Endothelial cell of umbilical vein (primary cell): ENCODE measurements at regions not wholly inside any gene's neighbourhood (a gene's known extent, or its start where the extent isn't known, plus 50 kb on each side); places are given as distances from the start of the nearest gene placed in this dataset.

Experiments
- BruUV-seq: library from RNA; stranded (reverse); fragments of 400-500 nt; replicated peaks from 2 replicates; lab custom pipeline; 2021; lab: Mats Ljungman, UMichigan
- CTCF ChIA-PET: fragments of 300-600, 350-600 bp; sonication (Branson Sonifier 250); formaldehyde crosslinking; loops from one replicate; lab custom pipeline; 2021; ENCODE audit warnings: antibody characterized with exemption, inconsistent platforms; lab: Charles Lee
- POLR2A ChIA-PET: fragments of 300-600, 350-600 bp; sonication (Branson Sonifier 250); formaldehyde crosslinking; loops from one replicate; lab custom pipeline; 2021; ENCODE audit warnings: antibody characterized with exemption, inconsistent platforms; lab: Charles Lee
- DNase-seq: peaks from one replicate; pipeline ENCODE4 v3.0.0-alpha.2; 2011; ENCODE audit warnings: low read depth, low spot score
- FAIRE-seq: peaks from 2 replicates; lab custom pipeline; 2011; peaks lifted over from hg19 to GRCh38; lab: Jason Lieb, UNC
- H2AFZ ChIP-seq: 2 replicates; pipeline ENCODE4 v1.6.0; 2012; ENCODE audit warnings: low read depth, low read length, control low read depth, inconsistent platforms
- H3K27ac ChIP-seq: 2 replicates; pipeline ENCODE4 v1.5.1; 2011; ENCODE audit warnings: low read depth, mild to moderate bottlenecking, control low read depth, low read length, moderate library complexity; ENCODE audit not compliant: insufficient read depth
- H3K27me3 ChIP-seq, 2 experiments: 2 replicates each; pipeline versions ENCODE4 v1.6.0 to v1.6.1; 2011; ENCODE audit warnings: low read length in 2 of 2, mixed read lengths in 1 of 2; ENCODE audit not compliant: control insufficient read depth in 2 of 2, insufficient read depth in 2 of 2
- H3K36me3 ChIP-seq, 2 experiments: 2 replicates in 1 of 2; 3 replicates in 1 of 2; pipeline ENCODE4 v1.5.1; 2011; ENCODE audit warnings: low read length in 2 of 2, mild to moderate bottlenecking in 1 of 2, moderate library complexity in 1 of 2; ENCODE audit not compliant: control insufficient read depth in 2 of 2, insufficient read depth in 2 of 2; ENCODE audit errors: extremely low read depth in 1 of 2
- H3K4me1 ChIP-seq: 3 replicates; pipeline ENCODE4 v1.5.1; 2011; ENCODE audit warnings: mild to moderate bottlenecking, low read length; ENCODE audit not compliant: control insufficient read depth, insufficient read depth; ENCODE audit errors: extremely low read depth
- H3K4me2 ChIP-seq: 2 replicates; pipeline ENCODE4 v1.6.1; 2011; ENCODE audit warnings: low read length, control low read depth, mixed read lengths; ENCODE audit not compliant: insufficient read depth
- H3K4me3 ChIP-seq, 3 experiments: fragments of 200-600 bp in 1 of 3; sonication (generic), shearing (Covaris generic) in 1 of 3; replicated peaks in 1 of 3; 2 replicates each; pipeline ENCODE4 v1.5.1; 2011 to 2016; ENCODE audit warnings: control low read depth in 3 of 3, low read length in 3 of 3, mild to moderate bottlenecking in 2 of 3, inconsistent platforms in 1 of 3, low read depth in 1 of 3, moderate library complexity in 1 of 3; ENCODE audit not compliant: insufficient read depth in 1 of 3
- H3K79me2 ChIP-seq: 2 replicates; pipeline ENCODE4 v1.6.0; 2012; ENCODE audit warnings: low read length, inconsistent platforms; ENCODE audit not compliant: control insufficient read depth, insufficient read depth
- H3K9ac ChIP-seq: replicated peaks from 2 replicates; pipeline ENCODE3; 2011; ENCODE audit warnings: low read length, control low read depth; ENCODE audit not compliant: insufficient read depth; ENCODE audit errors: extremely low read depth
- H3K9me1 ChIP-seq: replicated peaks from 3 replicates; pipeline ENCODE4 v1.6.0; 2011; ENCODE audit warnings: mild to moderate bottlenecking, low read length; ENCODE audit not compliant: control insufficient read depth, insufficient read depth; ENCODE audit errors: extremely low read depth
- H3K9me3 ChIP-seq: replicated peaks from 2 replicates; pipeline ENCODE4 v1.5.1; 2012; ENCODE audit warnings: low read length, inconsistent platforms; ENCODE audit not compliant: control insufficient read depth, insufficient read depth
- H4K20me1 ChIP-seq: replicated peaks from 2 replicates; pipeline ENCODE3; 2011; ENCODE audit warnings: mild to moderate bottlenecking, low read length; ENCODE audit not compliant: control insufficient read depth, insufficient read depth; ENCODE audit errors: extremely low read depth
- EZH2 ChIP-seq: IDR thresholded peaks from 2 replicates; pipeline ENCODE4 v1.6.1; 2012; ENCODE audit warnings: borderline replicate concordance, low read depth, mild to moderate bottlenecking, moderate library complexity, low read length, inconsistent platforms; ENCODE audit not compliant: severe bottlenecking
- FOS ChIP-seq: IDR thresholded peaks from 2 replicates; pipeline ENCODE4 v1.6.1; 2011; ENCODE audit warnings: mild to moderate bottlenecking, low read length, moderate library complexity, borderline replicate concordance; ENCODE audit not compliant: insufficient read depth
- GATA2 ChIP-seq: IDR thresholded peaks from 2 replicates; pipeline ENCODE4 v1.7.0; 2011; ENCODE audit warnings: low read depth, mild to moderate bottlenecking, moderate library complexity, mixed read lengths, low read length; ENCODE audit not compliant: insufficient read length, insufficient read depth
- JUN ChIP-seq: IDR thresholded peaks from 2 replicates; pipeline ENCODE4 v1.6.1; 2011; ENCODE audit warnings: borderline replicate concordance, low read depth; ENCODE audit not compliant: insufficient read length, insufficient read depth
- MYC ChIP-seq: IDR thresholded peaks from one replicate; pipeline ENCODE4 v1.6.1; 2011; ENCODE audit warnings: mild to moderate bottlenecking, low read depth, low read length
- POLR2A ChIP-seq: IDR thresholded peaks from 2 replicates; pipeline ENCODE4 v1.6.1; 2012; ENCODE audit warnings: low read depth, mild to moderate bottlenecking, control low read depth, low read length
- POLR2AphosphoS5 ChIP-seq: IDR thresholded peaks from 2 replicates; pipeline ENCODE4 v1.6.1; 2012; ENCODE audit warnings: low read depth, mild to moderate bottlenecking, control low read depth, low read length, moderate library complexity; ENCODE audit not compliant: insufficient read depth
- dilution Hi-C: fragments of 300-500 bp; cut with MboI; formaldehyde crosslinking; loops from one replicate; pipeline ENCODE4 v1.15.0; 2019; ENCODE audit warnings: low sequenced_read_pairs; ENCODE audit not compliant: extremely low pct_ligation_motif_present
- intact Hi-C: fragments of 100-400 bp; cut with micrococcal nuclease; formaldehyde crosslinking; loops from one replicate; pipeline ENCODE4 v1.10.0; 2022
- TF ChIP-seq, protein P1 (sequence below): IDR thresholded peaks from 2 replicates; pipeline ENCODE4 v1.6.1; 2011; ENCODE audit not compliant: insufficient read depth, insufficient read length
- TF ChIP-seq, protein P2 (sequence below), 2 donors: IDR thresholded peaks; 1 replicate in 1 of 2; 2 replicates in 1 of 2; pipeline ENCODE4 v1.5.1; 2011; ENCODE audit warnings: low read length in 2 of 2, mild to moderate bottlenecking in 2 of 2, moderate library complexity in 2 of 2, control low read depth in 1 of 2, inconsistent platforms in 1 of 2, low read depth in 1 of 2; ENCODE audit not compliant: insufficient read depth in 1 of 2; ENCODE audit errors: extremely low read depth in 1 of 2

DNA sequence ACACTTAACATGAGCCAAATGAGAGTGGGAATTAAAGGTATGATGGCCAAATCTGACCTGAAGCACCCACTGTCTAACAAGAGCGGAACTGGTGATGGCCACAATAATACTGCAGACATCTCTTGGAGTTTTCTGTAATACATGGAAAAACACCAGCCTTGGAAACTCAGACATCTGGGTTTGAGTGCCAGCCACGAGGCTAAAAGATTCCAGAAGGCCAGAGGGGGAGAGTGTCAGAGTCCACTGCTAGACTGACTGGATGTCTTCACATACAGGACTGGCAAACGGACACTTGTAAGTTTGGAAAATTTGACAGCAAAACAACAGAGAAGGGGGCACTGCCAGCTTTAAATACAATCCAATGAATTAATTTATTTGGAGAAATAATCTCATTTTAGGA lies 175.1 kb downstream of the ADSS2 start:
- intact Hi-C loops (no loop called here), dilution Hi-C loops (no loop called here)
- FAIRE-seq (no peak), DNase-seq (no peak)
- no peak for TF ChIP-seq MYC
- TF ChIP-seq JUN, result no peak
- TF ChIP-seq, protein P1, sequence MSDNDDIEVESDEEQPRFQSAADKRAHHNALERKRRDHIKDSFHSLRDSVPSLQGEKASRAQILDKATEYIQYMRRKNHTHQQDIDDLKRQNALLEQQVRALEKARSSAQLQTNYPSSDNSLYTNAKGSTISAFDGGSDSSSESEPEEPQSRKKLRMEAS, result no peak
- TF ChIP-seq POLR2A, result no peak
- TF ChIP-seq POLR2AphosphoS5, result no peak
- TF ChIP-seq EZH2, result no peak
- TF ChIP-seq GATA2, result no peak
- TF ChIP-seq, protein P2, sequence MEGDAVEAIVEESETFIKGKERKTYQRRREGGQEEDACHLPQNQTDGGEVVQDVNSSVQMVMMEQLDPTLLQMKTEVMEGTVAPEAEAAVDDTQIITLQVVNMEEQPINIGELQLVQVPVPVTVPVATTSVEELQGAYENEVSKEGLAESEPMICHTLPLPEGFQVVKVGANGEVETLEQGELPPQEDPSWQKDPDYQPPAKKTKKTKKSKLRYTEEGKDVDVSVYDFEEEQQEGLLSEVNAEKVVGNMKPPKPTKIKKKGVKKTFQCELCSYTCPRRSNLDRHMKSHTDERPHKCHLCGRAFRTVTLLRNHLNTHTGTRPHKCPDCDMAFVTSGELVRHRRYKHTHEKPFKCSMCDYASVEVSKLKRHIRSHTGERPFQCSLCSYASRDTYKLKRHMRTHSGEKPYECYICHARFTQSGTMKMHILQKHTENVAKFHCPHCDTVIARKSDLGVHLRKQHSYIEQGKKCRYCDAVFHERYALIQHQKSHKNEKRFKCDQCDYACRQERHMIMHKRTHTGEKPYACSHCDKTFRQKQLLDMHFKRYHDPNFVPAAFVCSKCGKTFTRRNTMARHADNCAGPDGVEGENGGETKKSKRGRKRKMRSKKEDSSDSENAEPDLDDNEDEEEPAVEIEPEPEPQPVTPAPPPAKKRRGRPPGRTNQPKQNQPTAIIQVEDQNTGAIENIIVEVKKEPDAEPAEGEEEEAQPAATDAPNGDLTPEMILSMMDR (IDR thresholded peaks at IDR 0.05; ENCODE audit: extremely low read depth in 1 of 2, insufficient read depth in 1 of 2, low read depth in 1 of 2, low read length in 2 of 2), result no peak
- TF ChIP-seq FOS, result no peak
- H4K20me1 ChIP-seq, result no peaks in the 10 kb centered on the region
- no TSS peak for BruUV-seq
- no peak overlapping the region for H3K9ac ChIP-seq
- no peaks in the 10 kb centered on the region for H3K27me3 ChIP-seq
- H3K4me1 ChIP-seq, result peaks cover 21% of the 10 kb centered on the region
- CTCF ChIA-PET, result interaction anchor here (1.0 kb wide), 1 partner anchor 18 kb away, joined by 4 read pairs; no protein-coding TSS in a partner anchor
- H3K9me1 ChIP-seq, result no peaks in the 10 kb centered on the region
- H3K36me3 ChIP-seq, result no peaks in the 10 kb centered on the region
- H3K4me2 ChIP-seq, result no peak overlapping the region
- no peaks in the 10 kb centered on the region for H3K9me3 ChIP-seq
- H2AFZ ChIP-seq, result no peak overlapping the region
- no peaks in the 10 kb centered on the region for H3K79me2 ChIP-seq
- H3K27ac ChIP-seq, result no peak overlapping the region
- POLR2A ChIA-PET, result no interaction called here
- no peak overlapping the region for H3K4me3 ChIP-seq
